NCI-H1092 (cell line): ENCODE measurements at regions not wholly inside any gene's neighbourhood (a gene's known extent, or its start where the extent isn't known, plus 50 kb on each side); places are given as distances from the start of the nearest gene placed in this dataset.
"Not testable (repeated sequence)": the region's sequence is repeated elsewhere in the genome, so short reads cannot be mapped to it uniquely, and the experiment has no call there.

Experiments used
- DNase-seq: peaks from one replicate; lab custom pipeline; 2025; lab: John Stamatoyannopoulos, UW

GRCh38 chr12:62192180-62192902 is 67.9 kb upstream of the USP15 start:
- peak; percentile 62 for DNase-seq

DNA sequence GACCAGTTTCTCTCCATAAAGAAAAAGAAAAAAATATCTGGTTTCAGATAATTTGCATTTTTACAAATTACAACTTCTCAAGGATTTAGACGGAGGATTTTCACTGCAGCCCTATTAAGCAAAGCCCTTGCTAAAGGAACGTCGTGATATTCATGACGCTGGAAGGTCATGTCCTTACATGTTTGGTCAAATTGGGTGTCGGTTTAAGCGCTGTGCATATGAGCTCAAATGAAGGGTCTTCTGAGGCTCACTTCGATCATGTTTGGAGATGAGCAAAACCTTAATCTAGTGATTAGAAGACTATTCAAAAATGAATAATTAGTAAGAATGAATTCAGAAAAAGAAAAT is 67.3 kb upstream of the USP15 start:
- DNase-seq, result no peak

- DNase-seq, result no peak
Measured at GRCh38 chr12:62194031-62194430, 66.2 kb upstream of the USP15 start.

DNA sequence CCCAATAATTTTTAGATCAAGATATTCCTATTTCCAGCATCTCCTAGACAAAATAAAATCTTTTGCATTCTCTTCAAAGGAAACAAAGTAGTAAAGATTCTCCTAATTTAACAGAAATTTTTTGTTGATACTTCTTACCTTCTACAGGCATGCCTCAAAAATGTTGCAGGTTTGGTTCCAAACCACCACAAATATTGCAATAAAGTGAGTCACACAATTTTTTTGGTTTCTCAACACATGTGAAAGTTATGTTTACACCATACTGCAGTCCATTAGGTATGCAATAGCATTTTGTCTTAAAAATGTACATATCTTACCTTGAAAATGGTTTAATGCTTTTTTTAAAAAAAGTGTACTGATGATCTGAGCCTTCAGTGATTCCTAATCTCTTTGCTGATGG is 65.6 kb upstream of the USP15 start:
- DNase-seq, result no peak

- DNase-seq, result no peak
Measured at GRCh38 chr12:62196146-62196545, 64.1 kb upstream of the USP15 start.

GRCh38 chr12:62202861-62203260 is 57.3 kb upstream of the USP15 start:
- not testable (repeated sequence) for DNase-seq

DNA sequence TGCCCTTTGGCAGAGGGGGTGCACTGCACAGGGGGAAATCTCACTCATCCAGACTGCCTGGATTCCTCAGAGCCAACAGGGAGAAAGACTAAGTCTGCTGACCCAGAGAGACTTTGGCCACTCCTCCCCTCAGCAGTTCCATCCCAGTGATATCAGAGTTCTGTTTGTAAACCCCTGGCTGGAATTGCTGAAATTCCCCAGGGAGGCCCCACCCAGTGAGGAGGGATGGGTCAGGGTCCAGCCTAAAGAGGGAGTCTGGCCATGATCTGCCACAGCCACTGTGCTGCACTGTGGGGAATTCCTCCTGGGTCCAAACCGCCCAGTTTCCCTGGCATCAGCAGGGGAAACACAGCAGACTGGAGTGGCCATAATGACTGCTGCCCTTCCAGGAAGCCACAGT is 54.9 kb upstream of the USP15 start:
- DNase-seq, result no peak

- DNase-seq, result no peak
Measured at GRCh38 chr12:62207248-62207647, 53.0 kb upstream of the USP15 start.
